ENCODE measurements at regions not wholly inside any gene's neighbourhood (a gene's known extent, or its start where the extent isn't known, plus 50 kb on each side); places are given as distances from the start of the nearest gene placed in this dataset.

- DNase-seq (ENCODE audit: insufficient read length, low spot score) (no peak), FAIRE-seq (no peak)
- TF ChIP-seq, protein P1, sequence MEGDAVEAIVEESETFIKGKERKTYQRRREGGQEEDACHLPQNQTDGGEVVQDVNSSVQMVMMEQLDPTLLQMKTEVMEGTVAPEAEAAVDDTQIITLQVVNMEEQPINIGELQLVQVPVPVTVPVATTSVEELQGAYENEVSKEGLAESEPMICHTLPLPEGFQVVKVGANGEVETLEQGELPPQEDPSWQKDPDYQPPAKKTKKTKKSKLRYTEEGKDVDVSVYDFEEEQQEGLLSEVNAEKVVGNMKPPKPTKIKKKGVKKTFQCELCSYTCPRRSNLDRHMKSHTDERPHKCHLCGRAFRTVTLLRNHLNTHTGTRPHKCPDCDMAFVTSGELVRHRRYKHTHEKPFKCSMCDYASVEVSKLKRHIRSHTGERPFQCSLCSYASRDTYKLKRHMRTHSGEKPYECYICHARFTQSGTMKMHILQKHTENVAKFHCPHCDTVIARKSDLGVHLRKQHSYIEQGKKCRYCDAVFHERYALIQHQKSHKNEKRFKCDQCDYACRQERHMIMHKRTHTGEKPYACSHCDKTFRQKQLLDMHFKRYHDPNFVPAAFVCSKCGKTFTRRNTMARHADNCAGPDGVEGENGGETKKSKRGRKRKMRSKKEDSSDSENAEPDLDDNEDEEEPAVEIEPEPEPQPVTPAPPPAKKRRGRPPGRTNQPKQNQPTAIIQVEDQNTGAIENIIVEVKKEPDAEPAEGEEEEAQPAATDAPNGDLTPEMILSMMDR (IDR thresholded peaks at IDR 0.05; ENCODE audit: insufficient read depth, missing control alignments): no peak
Observed at GRCh38 chr10:76763376-76763775, 874.2 kb downstream of the KCNMA1 start.

DNA sequence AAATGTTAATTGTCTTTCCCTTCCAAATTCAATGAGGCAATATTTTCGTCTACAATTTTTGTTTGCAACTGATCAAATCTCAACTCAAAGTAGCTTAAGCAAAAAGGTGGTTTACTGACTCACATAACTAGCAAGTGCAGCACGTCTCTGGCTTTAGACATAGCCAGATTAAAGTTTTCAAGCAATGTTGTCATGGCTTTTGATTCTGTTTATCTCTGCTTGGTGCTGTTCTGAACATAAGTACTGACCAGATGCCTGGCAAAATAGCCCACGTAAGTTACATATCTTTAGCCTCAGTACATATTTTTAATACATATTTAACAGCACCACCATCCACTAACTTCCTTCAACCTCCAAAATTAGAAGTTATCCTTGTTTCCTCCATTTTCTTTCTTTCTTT is 877.9 kb downstream of the KCNMA1 start:
- FAIRE-seq (no peak), DNase-seq (ENCODE audit: insufficient read length, low spot score) (no peak)
- TF ChIP-seq, protein P1 (IDR thresholded peaks at IDR 0.05; ENCODE audit: insufficient read depth, missing control alignments): no peak

DNA sequence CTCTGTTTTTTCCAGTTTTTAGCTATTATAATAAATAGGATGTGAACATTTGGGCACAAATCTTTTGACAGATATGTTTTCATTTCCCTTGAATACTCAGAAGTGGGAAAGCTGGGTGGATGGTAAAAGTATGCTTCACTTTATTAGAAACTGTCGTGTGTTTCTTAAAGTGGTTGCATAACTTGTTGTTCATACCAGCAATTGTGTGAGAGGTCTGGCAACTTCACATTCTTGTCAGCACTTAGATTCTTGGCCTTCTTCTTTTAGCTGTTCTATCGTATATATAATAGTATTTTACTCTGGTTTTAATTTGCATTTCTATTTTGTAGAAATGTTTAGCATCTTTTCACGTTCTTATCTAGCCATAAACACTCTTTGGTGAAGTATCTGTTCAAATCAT is 894.4 kb downstream of the KCNMA1 start:
- no peak for DNase-seq (ENCODE audit: insufficient read length, low spot score)
- no peak for FAIRE-seq
- TF ChIP-seq, protein P1 (IDR thresholded peaks at IDR 0.05; ENCODE audit: insufficient read depth, missing control alignments): no peak

DNA sequence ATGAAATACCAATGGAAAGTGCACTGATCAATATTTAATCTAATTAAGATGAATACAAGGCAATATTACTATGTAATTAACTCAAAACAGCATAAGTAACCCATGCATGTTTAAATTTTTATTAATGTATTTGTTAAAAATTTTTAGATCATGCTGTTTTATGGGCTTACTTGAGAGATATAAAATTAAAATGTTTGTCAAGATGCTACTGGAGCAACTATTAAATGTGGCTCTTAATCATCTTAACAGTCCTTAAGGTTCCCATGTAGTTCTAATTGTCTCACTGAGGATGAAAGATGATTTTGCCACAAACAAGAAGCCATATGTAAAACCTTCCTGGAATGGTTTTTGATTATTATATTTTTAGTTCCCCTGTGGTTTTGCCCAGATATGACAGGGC is 897.1 kb downstream of the KCNMA1 start:
- TF ChIP-seq, protein P1 (IDR thresholded peaks at IDR 0.05; ENCODE audit: insufficient read depth, missing control alignments): no peak
- DNase-seq (ENCODE audit: insufficient read length, low spot score) (no peak), FAIRE-seq (no peak)

GRCh38 chr10:76738991-76739390 is 898.6 kb downstream of the KCNMA1 start:
- FAIRE-seq: no peak
- no peak for DNase-seq (ENCODE audit: insufficient read length, low spot score)
- TF ChIP-seq, protein P1 (IDR thresholded peaks at IDR 0.05; ENCODE audit: insufficient read depth, missing control alignments): no peak

DNA sequence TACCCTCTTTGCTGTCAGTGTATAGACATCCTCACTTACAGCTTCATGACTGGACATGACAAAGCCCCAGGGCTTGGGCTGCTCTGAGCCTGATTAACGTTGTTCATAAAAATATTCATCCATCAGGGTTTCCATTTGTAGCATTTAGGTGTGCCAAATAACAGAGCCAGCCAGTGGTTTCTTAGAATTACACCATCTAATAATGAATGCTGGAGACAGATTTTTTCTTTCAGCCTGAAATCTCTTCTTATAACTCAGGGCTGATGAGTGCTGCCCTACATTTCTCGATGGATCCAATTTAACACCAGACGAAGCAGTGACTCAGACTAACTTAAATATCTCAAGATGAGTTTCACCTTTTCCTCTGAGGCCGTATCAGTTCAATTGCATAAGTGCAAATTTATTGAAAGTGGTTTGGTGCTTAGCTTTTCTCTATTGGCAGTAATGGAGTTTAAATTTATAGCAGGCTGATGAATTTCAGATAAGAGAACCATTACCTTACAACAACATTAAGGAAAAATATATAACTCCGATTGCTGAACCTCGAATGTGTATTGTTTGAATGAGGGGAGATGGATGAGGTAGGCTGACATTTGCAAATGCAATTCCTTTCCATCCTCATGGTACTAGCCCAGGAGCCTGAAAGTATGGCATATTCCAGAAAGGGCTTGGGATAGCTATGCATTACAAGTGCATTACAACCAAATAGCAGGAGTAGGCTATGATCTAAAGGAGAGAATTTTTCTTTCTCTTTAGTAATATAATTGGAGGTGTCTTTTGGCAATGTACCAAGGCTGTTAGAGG is 900.6 kb downstream of the KCNMA1 start:
- TF ChIP-seq, protein P1 (IDR thresholded peaks at IDR 0.05; ENCODE audit: insufficient read depth, missing control alignments): no peak
- DNase-seq (ENCODE audit: insufficient read length, low spot score): no peak
- no peak for FAIRE-seq

DNA sequence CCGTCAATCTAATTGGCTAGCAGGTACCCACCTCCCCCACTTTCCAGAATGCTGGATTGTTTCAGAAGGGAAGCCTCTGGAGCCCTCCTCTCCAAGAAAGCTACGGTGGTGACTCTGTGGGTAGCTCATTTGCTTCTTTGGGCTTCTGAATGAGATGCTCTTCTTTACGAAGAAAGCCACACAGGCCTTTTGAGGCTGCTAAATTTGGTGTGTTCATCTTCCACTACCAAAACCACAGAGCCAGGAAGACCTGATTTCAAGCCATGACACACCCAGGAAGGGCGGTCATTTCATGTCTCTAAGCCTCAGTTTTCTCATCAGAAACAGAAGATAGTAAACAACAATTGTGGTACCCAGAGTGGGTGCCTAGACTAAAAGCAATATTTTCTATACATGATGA is 901.2 kb downstream of the KCNMA1 start:
- TF ChIP-seq, protein P1 (IDR thresholded peaks at IDR 0.05; ENCODE audit: insufficient read depth, missing control alignments): no peak
- no peak for FAIRE-seq
- no peak for DNase-seq (ENCODE audit: insufficient read length, low spot score)

Measured in D721Med (cell line).